SK-N-SH (cell line): ENCODE measurements at regions not wholly inside any gene's neighbourhood (a gene's known extent, or its start where the extent isn't known, plus 50 kb on each side); places are given as distances from the start of the nearest gene placed in this dataset.

ENCODE experiments used
- CTCF ChIA-PET: fragments of 300-600, 350-600 bp; formaldehyde crosslinking; extraction: SDS; loops from one replicate; lab custom pipeline; 2021; lab: Yijun Ruan, JAX
- POLR2A ChIA-PET: fragments of 350-600 bp; sonication (Branson Sonifier 250); formaldehyde crosslinking; extraction: SDS; loops from one replicate; lab custom pipeline; 2020; ENCODE audit warnings: antibody characterized with exemption, inconsistent platforms; lab: Yijun Ruan, JAX
- DNase-seq: peaks from one replicate; pipeline ENCODE4 v3.0.0; 2012
- H2AFZ ChIP-seq: fragments of 200-600 bp; sonication (generic); 2 replicates; pipeline ENCODE4 v1.8.1; 2016; ENCODE audit warnings: antibody characterized with exemption, mild to moderate bottlenecking, low read depth
- H3F3A ChIP-seq: fragments of 200-600 bp; sonication (generic); replicated peaks from 2 replicates; pipeline ENCODE3; 2016; ENCODE audit warnings: antibody characterized with exemption, mild to moderate bottlenecking; ENCODE audit not compliant: insufficient read depth
- H3K27ac ChIP-seq, 2 experiments: fragments of 200-500 bp in 1 of 2; fragments of 200-600 bp in 1 of 2; sonication (Bioruptor generic) in 1 of 2; sonication (generic), shearing (Covaris generic) in 1 of 2; 2 replicates each; pipeline versions ENCODE4 v1.5.1 to v1.6.1; 2014 to 2016; ENCODE audit warnings: low read depth in 2 of 2, inconsistent platforms in 1 of 2, low read length in 1 of 2, mild to moderate bottlenecking in 1 of 2, mixed read lengths in 1 of 2
- H3K27me3 ChIP-seq: fragments of 200-600 bp; sonication (generic), shearing (Covaris generic); 2 replicates; pipeline ENCODE4 v1.6.1; 2016; ENCODE audit warnings: mixed run types; ENCODE audit not compliant: insufficient read depth
- H3K36me3 ChIP-seq, 2 experiments: fragments of 200-500 bp in 1 of 2; fragments of 200-600 bp in 1 of 2; sonication (Bioruptor generic) in 1 of 2; sonication (generic) in 1 of 2; replicated peaks in 1 of 2; 2 replicates each; pipeline versions ENCODE3 to v1.5.1; 2014 to 2016; ENCODE audit warnings: low read length in 1 of 2, mild to moderate bottlenecking in 1 of 2; ENCODE audit not compliant: insufficient read depth in 2 of 2, control insufficient read depth in 1 of 2
- H3K4me1 ChIP-seq, 2 experiments: fragments of 200-500 bp in 1 of 2; fragments of 200-600 bp in 1 of 2; sonication (Bioruptor generic) in 1 of 2; sonication (generic), shearing (Covaris generic) in 1 of 2; 2 replicates each; pipeline versions ENCODE4 v1.5.1 to v1.6.1; 2014 to 2016; ENCODE audit warnings: low read depth in 1 of 2, low read length in 1 of 2, mixed run types in 1 of 2; ENCODE audit not compliant: insufficient read depth in 2 of 2, control insufficient read depth in 1 of 2
- H3K4me2 ChIP-seq: fragments of 200-600 bp; sonication (generic), shearing (Covaris generic); 2 replicates; pipeline ENCODE4 v1.6.1; 2017; ENCODE audit warnings: mixed run types
- H3K4me3 ChIP-seq, 2 experiments: fragments of 200-500 bp in 1 of 2; fragments of 200-600 bp in 1 of 2; sonication (Bioruptor generic) in 1 of 2; sonication (generic), shearing (Covaris generic) in 1 of 2; 2 replicates each; pipeline versions ENCODE4 v1.5.1 to v1.8.1; 2014 to 2016; ENCODE audit warnings: low read depth in 2 of 2, inconsistent platforms in 1 of 2, low read length in 1 of 2, mild to moderate bottlenecking in 1 of 2, mixed read lengths in 1 of 2, moderate library complexity in 1 of 2
- H3K79me2 ChIP-seq: fragments of 200-600 bp; sonication (generic); 2 replicates; pipeline ENCODE4 v1.8.1; 2017; ENCODE audit warnings: mild to moderate bottlenecking; ENCODE audit not compliant: insufficient read depth
- H3K9ac ChIP-seq: fragments of 200-600 bp; sonication (generic); 2 replicates; pipeline ENCODE4 v1.6.1; 2017; ENCODE audit warnings: mixed run types
- H3K9me2 ChIP-seq: fragments of 200-600 bp; sonication (generic); 2 replicates; pipeline ENCODE4 v1.6.1; 2017; ENCODE audit warnings: mixed run types
- H3K9me3 ChIP-seq: fragments of 200-600 bp; sonication (generic); 2 replicates; pipeline ENCODE4 v1.6.1; 2017; ENCODE audit warnings: mixed run types, mild to moderate bottlenecking, moderate library complexity
- H4K20me1 ChIP-seq: fragments of 200-600 bp; sonication (generic); 2 replicates; pipeline ENCODE4 v1.6.1; 2017; ENCODE audit warnings: mild to moderate bottlenecking, mixed run types; ENCODE audit not compliant: insufficient read depth
- EP300 ChIP-seq, 2 experiments: IDR thresholded peaks; 2 replicates each; pipeline versions ENCODE4 v1.4.0 to v1.6.1; 2012; ENCODE audit warnings: borderline replicate concordance in 1 of 2, low read depth in 1 of 2, low read length in 1 of 2
- EZH2phosphoT487 ChIP-seq: fragments of 200-600 bp; sonication (generic); IDR thresholded peaks from 2 replicates; pipeline ENCODE4 v1.6.1; 2017; ENCODE audit warnings: low read depth, mixed run types, mild to moderate bottlenecking, antibody characterized with exemption, moderate library complexity, borderline replicate concordance
- FOSL2 ChIP-seq: IDR thresholded peaks from 2 replicates; pipeline ENCODE4 v1.4.0; 2012; ENCODE audit warnings: low read depth, mild to moderate bottlenecking, moderate library complexity, borderline replicate concordance
- FOXJ3 ChIP-seq: sonication (generic); formaldehyde crosslinking; IDR thresholded peaks from 2 replicates; pipeline ENCODE4 v1.5.1; 2020; ENCODE audit warnings: mild to moderate bottlenecking, missing genetic modification reagents
- GATA2 ChIP-seq: sonication (generic); formaldehyde crosslinking; IDR thresholded peaks from 2 replicates; pipeline ENCODE4 v1.5.0; 2020; ENCODE audit warnings: mild to moderate bottlenecking, missing genetic modification reagents
- MEF2A ChIP-seq: IDR thresholded peaks from 2 replicates; pipeline ENCODE4 v1.4.0; 2012; ENCODE audit warnings: low read depth, borderline replicate concordance
- NFIC ChIP-seq: IDR thresholded peaks from 2 replicates; pipeline ENCODE4 v1.4.0; 2012; ENCODE audit warnings: borderline replicate concordance
- PBX3 ChIP-seq: IDR thresholded peaks from 2 replicates; pipeline ENCODE4; 2012
- RAD21 ChIP-seq: IDR thresholded peaks from 2 replicates; pipeline ENCODE4 v1.6.1; 2012; ENCODE audit warnings: mild to moderate bottlenecking, low read length
- RCOR1 ChIP-seq: fragments of 150-350 bp; IDR thresholded peaks from 2 replicates; pipeline ENCODE4 v1.6.1; 2017; ENCODE audit warnings: antibody characterized with exemption, low read length
- RFX5 ChIP-seq: IDR thresholded peaks from 2 replicates; pipeline ENCODE4 v1.6.1; 2012; ENCODE audit warnings: mild to moderate bottlenecking, improper control_type of control experiment, low read length
- RXRA ChIP-seq: IDR thresholded peaks from 2 replicates; pipeline ENCODE4 v1.4.0; 2012; ENCODE audit warnings: low read depth, mild to moderate bottlenecking, borderline replicate concordance
- SMC3 ChIP-seq: IDR thresholded peaks from 2 replicates; pipeline ENCODE4 v1.6.1; 2012; ENCODE audit warnings: low read depth, low read length, improper control_type of control experiment
- TEAD4 ChIP-seq: IDR thresholded peaks from 2 replicates; pipeline ENCODE4 v1.4.0; 2012; ENCODE audit warnings: mild to moderate bottlenecking, borderline replicate concordance; ENCODE audit not compliant: insufficient read depth
- WGBS: methylation state at CpG from one replicate; pipeline ENCODE4 v1.1.6; 2017; ENCODE audit warnings: low lambda C conversion rate; 5-methylcytosine and 5-hydroxymethylcytosine counted together
- TF ChIP-seq, protein P1 (sequence below): IDR thresholded peaks from 2 replicates; pipeline ENCODE4 v1.4.0; 2012; ENCODE audit warnings: low read depth, borderline replicate concordance

DNA sequence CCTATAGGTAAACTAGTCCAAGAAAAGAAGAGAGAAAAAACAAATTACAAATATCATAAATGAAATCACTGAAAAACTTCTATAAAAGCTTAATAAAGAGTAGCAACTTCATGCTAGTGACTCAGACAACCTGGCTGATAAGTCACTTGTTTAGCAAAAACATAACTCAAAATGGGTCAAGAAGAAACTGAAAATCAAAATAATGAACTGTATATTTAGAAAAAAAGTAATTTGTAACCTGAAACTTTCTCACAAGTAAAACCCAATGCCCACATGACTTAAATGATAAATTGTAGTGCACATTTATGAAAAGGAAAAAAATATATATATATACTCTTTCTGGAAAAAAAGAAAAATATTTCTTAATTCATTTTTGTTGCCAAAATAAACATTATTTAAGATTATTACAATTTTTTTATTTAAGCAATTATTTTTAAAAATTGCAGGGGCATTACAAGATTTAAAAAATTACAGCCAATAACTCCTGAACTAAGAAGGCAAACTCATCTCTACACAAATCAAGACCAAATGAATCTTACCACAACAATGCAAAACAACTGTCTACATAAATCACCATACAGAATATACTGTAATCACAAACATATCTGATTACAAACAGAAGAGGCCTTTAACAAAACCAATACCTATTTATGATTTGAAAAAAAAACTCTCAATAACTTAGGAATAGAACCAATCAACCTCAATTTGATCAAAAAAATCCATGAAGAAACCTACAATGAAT is 406.3 kb downstream of the CDH7 start (continued):
- TF ChIP-seq GATA2 (CRISPR knock-in tag): no peak

- TF ChIP-seq RFX5: no peak
- TF ChIP-seq FOSL2: no peak
- TF ChIP-seq SMC3: no peak
- TF ChIP-seq NFIC: no peak
- no peak for TF ChIP-seq TEAD4
- POLR2A ChIA-PET: no interaction called here
- Histone ChIP-seq H3K27ac (no peak overlapping the region), H3K9me3 (no peaks in the 10 kb centered on the region), H3K9ac (no peak overlapping the region), H4K20me1 (no peaks in the 10 kb centered on the region), H3F3A (no peaks in the 10 kb centered on the region), H3K9me2 (no peaks in the 10 kb centered on the region), H2AFZ (no peak overlapping the region), H3K4me1 (no peaks in the 10 kb centered on the region), H3K4me2 (no peak overlapping the region), H3K79me2 (no peaks in the 10 kb centered on the region), H3K27me3 (no peaks in the 10 kb centered on the region), H3K4me3 (no peak overlapping the region), H3K36me3 (no peaks in the 10 kb centered on the region)
- CTCF ChIA-PET: no interaction called here
- no peak for DNase-seq
- 48% methylated on average over 1 of the region's 1 CpG for WGBS
Observed at GRCh38 chr18:66150650-66151049, 399.8 kb downstream of the CDH7 start.

DNA sequence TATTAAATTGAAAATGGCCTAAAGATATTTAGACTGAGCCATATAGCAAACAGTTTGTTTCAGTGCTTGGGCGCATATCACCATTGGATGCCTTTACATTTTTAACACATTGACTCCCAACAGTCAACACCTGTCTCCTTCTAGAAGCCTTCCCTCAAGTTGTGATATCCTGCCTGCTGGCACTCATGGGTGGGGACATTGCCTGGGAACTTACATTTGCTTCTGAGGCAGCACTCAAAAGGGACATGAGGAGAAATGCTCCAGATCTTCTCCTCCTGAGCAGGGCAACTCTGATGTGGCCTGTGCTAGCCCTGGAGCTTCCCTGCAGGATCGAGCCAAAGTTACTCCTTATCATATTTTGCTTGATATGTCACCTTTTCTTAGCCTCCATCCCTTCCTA is 392.2 kb downstream of the CDH7 start:
- Histone ChIP-seq H3K9me2 (no peaks in the 10 kb centered on the region), H3K4me3 (no peak overlapping the region), H3K36me3 (no peaks in the 10 kb centered on the region), H2AFZ (no peak overlapping the region), H4K20me1 (no peaks in the 10 kb centered on the region), H3K79me2 (no peaks in the 10 kb centered on the region), H3K4me1 (no peaks in the 10 kb centered on the region), H3K9me3 (no peaks in the 10 kb centered on the region), H3K4me2 (no peak overlapping the region), H3F3A (no peaks in the 10 kb centered on the region), H3K9ac (no peak overlapping the region), H3K27me3 (no peaks in the 10 kb centered on the region), H3K27ac (no peak overlapping the region)
- WGBS: 20% methylated on average over 2 of the region's 2 CpGs
- no peak for DNase-seq
- POLR2A ChIA-PET: no interaction called here
- CTCF ChIA-PET: no interaction called here
- no peak for TF ChIP-seq EZH2phosphoT487
- no peak for TF ChIP-seq RXRA
- no peak for TF ChIP-seq RFX5
- no peak for TF ChIP-seq PBX3

GRCh38 chr18:66141716-66142115 is 390.9 kb downstream of the CDH7 start:
- Histone ChIP-seq H3K27ac (no peak overlapping the region), H3F3A (no peaks in the 10 kb centered on the region), H3K9me3 (no peaks in the 10 kb centered on the region), H3K36me3 (no peaks in the 10 kb centered on the region), H4K20me1 (no peaks in the 10 kb centered on the region), H2AFZ (no peak overlapping the region), H3K9me2 (no peaks in the 10 kb centered on the region), H3K27me3 (no peaks in the 10 kb centered on the region), H3K4me1 (no peaks in the 10 kb centered on the region), H3K79me2 (no peaks in the 10 kb centered on the region), H3K9ac (no peak overlapping the region), H3K4me2 (no peak overlapping the region), H3K4me3 (no peak overlapping the region)
- DNase-seq: no peak
- ChIA-PET CTCF (no interaction called here), POLR2A (no interaction called here)
- TF ChIP-seq RCOR1 (no peak), RFX5 (no peak), NFIC (no peak), RAD21 (no peak), FOXJ3 (no peak), EP300 (IDR thresholded peaks at IDR 0.05; ENCODE audit: borderline replicate concordance in 1 of 2, low read depth in 1 of 2, low read length in 1 of 2) (no peak), MEF2A (no peak), FOSL2 (no peak), TEAD4 (no peak)
- TF ChIP-seq, protein P1, sequence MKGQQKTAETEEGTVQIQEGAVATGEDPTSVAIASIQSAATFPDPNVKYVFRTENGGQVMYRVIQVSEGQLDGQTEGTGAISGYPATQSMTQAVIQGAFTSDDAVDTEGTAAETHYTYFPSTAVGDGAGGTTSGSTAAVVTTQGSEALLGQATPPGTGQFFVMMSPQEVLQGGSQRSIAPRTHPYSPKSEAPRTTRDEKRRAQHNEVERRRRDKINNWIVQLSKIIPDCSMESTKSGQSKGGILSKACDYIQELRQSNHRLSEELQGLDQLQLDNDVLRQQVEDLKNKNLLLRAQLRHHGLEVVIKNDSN: no peak
- WGBS: 22% methylated on average over 4 of the region's 4 CpGs
